Pons (tissue), 1 donor: ENCODE measurements at regions not wholly inside any gene's neighbourhood (a gene's known extent, or its start where the extent isn't known, plus 50 kb on each side); places are given as distances from the start of the nearest gene placed in this dataset.

Experiments
- DNase-seq: peaks from one replicate; pipeline ENCODE4 v3.0.0-alpha.2; 2016; ENCODE audit warnings: low spot score

DNA sequence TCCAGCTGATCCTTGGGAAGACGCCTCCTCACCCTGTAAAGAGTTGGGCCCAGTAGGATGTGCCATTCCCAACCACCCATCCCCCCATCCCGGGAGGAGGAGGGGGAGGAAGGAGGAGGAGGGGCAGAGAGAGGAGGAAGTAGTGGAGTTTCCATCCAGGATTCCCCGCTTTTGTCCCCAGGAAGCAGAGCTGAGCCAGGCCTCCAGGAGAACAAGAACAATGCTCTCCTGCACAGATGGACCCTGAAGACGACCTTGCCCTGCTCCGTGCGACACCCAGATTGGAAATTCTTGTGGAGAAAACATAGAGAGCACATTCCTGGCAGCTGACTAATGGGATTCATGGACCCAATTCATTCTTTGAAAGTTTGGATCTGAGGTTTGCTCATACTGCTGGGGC is 132.3 kb upstream of the CRY1 start:
- no peak for DNase-seq

DNA sequence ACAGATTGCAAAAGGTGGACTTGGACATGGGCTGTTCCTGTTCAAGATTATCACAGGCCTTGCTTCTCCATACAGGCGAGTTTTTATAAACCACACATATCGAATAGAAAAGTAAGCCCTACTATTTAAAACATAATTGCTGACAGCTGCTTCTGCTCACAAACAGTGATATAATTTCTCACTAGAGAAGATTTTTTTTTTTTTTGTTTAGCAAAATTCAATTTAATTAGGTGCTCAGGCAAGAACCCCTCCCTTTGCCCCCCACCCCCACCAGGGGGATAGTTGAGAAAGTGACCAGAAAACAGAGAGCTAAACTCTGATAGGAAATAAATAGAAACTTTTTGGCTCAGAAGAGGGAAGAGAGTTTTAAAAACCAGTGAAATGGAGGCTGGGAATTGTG is 132.8 kb upstream of the CRY1 start:
- DNase-seq = no peak

DNA sequence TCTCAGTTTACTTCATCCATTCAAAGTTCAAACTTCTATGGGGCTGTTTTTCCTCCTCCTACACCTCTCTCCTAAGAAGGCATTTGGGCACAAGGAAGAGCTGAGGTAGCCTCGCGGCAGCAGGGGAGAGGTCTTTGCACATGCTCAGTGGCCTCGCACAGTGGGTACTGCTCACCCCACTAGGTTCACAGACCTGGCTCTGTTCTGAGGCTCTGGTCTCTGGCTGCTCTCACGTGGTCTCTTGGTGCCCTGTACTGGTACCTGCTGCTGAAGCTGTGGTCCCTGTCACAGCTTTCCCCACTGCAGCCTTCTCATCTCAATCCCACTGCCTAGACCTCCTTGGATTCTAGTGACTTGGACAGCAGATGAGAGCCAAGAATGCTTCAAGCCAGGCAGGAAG is 134.7 kb upstream of the CRY1 start:
- no peak for DNase-seq

DNA sequence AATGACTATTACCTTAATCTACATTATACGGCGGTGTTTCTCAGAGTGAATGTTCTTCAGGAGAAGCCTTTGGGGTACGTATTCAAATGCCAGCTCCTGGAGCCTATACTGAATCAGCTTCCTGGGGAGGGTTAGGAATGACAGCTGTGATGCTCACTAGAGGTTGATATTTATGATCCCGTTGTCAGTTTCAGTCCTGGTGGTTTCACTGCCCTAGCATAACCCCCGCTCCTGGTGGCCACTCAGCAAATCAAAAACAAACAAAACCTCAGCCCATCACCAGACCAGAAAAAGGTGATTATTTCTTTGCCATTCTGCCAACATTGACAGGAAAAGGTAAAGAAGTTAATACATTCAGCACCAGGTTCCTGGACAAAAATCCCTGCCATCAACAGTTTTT is 136.5 kb upstream of the CRY1 start:
- no peak for DNase-seq

DNA sequence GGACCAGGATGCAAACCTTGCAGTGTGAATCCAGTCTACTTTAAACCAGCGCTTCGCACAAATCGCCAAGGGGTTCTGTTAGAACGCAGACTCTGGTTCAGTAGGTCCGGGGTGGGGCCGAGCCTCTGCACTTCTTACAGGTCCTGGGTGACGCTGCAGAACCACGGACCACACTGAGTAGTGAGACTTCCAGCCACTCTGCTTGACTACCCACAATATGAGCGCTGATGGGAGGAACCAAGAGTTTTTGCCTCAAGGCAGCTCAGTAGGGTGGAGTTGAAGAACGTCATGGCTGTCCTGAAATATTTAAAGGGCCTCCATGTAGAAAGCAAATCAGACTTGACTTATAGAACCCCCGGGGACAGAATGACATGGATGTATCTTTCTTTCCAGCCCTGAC is 138.0 kb upstream of the CRY1 start:
- DNase-seq = no peak

DNA sequence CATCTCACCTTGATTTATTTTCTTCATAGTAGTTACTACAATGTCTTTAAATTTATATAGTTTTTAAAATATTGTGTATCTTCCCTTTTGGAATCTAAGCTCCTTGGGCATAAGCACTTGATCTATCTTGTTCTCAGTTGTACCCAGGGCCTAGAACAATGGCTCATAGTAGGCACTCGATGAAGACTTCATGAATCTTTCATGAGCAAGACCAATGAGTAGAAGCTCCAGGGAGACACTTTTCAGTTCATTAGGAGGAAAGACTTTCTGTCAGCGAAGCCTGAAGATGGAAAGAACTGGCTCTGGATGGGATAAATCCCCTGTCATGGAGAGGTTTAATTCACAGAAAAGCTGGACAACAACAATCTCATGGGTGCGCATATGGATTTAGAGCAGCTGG is 140.2 kb upstream of the CRY1 start:
- DNase-seq = peak; percentile 7

DNA sequence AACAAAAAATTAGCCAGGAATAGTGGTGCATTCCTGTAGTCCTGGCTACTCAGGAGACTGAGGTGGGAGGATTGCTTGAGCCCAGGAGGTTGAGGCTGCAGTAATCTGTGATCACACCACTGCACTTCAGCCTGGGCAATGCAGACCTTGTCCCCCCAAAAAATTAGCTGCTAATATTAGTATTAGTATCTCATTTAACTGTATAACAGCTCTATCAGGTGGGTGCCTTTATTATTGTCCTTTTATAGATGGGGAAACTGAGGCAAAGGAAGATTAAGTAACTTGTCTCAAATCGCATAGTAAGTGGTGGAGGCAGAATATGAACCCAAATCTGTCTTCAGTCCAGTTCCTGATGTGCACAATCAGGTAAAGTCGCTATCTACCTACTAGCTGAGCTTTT is 142.3 kb upstream of the CRY1 start:
- DNase-seq = no peak

DNA sequence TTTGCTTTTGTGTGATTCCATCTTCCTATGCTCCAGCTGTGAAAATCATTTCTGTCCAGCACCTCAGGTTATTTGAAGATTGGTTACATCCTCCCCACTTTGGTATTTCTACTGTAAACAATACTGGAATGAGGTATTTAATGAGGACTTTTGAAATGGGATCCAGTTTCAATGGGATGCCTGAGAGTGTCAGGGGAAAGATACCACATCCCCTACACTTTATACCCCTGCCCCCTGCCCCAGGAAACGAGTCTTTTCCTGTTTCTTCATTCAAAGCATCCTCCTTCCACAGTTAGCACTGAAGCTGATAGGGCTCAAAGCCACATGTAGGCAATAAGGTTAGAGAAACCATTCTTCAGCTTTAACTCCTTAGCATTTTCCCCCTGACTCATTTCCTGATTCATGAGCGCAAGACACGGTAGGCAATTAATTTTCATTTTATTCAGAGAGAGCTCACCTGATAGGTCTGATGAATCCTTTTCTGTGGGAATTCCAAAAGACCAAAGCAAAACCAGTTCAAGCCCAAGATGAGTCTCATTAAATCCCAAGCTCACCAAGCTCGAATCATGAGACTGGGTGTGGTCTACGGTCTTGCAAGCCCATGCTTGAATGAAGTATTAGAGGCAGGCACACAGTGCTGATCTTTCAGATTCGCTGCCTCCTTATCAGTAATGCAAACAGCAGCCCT is 143.6 kb upstream of the CRY1 start:
- no peak for DNase-seq

DNA sequence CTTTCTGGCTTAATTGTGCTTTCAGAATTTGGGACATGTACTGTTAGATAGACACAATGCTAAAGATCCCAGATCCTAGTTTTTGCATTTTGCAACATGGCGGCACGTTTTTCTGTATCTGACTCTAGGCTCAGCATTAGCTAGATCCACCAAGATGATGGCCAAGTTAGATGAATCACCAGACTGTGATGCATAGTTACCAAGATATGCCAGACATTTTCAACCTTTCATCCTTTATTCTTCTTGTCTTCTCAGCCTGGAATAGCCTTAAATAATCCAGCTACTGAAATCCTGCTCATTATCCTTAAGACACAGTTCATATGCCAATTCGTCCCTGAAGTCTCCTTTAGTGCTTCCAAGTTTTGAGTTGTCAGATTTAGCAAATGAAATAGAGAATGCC is 144.9 kb upstream of the CRY1 start:
- DNase-seq = no peak

DNA sequence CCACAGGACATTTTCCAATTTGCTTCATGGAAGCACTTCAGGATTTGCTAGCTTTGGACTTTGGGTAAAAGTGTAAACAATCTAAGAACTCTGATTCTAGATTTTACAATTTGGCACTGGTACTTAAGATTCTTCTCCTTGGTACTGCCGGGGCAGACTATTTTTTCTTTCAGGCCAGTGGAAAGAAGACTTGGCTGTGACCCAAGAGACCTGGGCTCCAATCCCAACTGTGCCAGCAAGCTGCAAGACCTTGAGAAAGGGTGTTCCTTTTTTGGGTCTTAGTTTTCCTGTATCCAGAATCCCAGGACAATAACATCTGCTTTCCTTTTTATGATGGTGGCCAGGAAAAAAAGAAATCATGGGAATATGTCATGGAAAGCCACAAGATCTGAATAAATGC is 148.1 kb upstream of the CRY1 start:
- peak; percentile 36 for DNase-seq

DNA sequence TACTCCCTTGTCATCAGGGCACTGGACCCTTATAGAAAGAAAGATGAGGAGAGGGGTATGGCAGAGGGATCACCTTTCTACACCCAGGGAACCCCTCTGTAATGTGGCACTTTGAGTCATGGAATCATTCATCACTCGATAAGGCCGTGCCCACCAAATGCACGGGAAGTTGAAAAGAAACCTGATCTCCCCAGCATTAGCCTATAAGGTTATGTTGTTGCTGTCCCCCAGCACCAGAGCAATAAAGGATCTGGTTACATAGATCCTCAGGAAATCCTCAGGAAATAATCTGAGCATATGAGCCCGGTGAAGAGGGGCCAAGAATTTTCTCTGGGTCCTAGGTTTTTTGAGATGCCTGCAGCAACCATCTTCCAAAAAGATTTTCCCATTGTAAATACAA is 148.8 kb upstream of the CRY1 start:
- DNase-seq = no peak

DNA sequence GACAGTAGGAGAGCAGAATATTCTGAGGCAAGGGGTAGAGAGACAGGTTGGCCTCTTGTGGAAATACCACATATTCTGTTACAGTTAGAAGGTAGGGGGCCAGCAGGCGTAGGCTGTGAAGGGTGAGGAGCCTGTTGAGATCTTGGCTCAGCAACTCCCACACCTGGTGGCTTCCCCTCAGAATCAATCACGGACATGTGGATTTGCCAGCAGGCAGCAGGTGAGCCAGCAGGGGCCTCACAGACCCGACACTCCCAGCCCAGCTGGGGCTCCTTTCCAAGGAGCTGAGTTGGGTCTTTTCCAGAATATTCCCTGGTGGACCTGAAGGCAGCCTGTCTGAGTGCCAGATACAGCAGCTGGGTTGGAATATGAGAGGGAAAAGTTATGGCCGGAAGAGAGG is 150.0 kb upstream of the CRY1 start:
- peak; percentile 9 for DNase-seq

DNA sequence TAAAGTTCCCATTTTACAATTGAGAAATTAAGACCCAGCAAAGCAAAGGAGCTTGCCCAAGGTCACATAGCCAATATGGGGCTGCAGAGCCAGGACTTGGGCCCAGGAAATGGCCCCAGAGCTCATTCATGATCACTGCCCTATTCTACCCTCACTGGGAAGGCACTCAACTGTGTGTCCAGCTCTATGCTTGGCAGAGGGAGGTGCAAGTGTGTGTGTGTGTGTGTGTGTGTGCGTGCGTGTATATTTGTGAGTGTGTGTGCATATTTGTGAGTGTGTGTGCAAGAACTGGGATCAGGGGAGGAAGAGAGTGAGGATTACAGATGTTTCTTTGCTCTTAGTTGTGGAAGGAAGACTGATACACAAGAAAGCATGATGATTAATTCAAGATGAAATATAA is 151.2 kb upstream of the CRY1 start:
- no peak for DNase-seq

DNA sequence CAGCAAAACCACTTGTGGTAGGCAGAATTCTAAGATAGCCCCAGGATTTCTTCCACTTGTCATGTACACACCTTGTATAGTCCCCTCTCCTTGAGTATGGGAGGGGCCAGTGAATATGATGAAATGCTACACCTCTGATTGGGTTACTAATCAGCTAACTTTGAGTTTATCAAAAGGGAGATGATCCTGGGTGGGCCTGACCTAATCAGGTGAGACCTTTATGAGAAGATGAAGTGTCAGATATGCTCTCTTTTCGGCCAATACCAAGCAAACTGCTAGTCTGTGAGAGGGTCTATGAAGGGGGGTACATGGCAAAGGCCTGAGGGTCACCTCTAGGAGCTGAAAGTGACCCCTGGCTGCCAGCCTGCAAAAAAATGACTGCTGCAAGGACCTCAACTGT is 154.3 kb upstream of the CRY1 start:
- no peak for DNase-seq

DNA sequence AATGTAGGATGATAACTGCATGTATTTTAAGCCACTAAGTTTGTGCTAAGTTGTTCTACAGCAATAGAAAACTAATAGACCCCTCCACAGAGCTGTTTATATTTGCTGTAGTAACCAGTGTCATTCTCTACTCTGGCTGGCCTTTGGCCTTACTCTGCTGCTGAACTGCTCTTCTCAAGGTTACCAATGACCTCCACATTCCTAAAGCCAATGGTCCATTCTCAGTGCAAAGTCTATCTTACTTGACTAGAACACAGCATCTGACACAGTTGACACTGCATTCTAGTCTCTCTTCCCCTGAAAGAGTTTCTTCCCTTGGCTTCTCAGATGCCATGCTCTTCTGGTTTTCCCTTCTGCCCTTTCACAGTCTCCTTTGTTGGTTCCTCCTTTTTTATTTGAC is 154.8 kb upstream of the CRY1 start:
- no peak for DNase-seq

DNA sequence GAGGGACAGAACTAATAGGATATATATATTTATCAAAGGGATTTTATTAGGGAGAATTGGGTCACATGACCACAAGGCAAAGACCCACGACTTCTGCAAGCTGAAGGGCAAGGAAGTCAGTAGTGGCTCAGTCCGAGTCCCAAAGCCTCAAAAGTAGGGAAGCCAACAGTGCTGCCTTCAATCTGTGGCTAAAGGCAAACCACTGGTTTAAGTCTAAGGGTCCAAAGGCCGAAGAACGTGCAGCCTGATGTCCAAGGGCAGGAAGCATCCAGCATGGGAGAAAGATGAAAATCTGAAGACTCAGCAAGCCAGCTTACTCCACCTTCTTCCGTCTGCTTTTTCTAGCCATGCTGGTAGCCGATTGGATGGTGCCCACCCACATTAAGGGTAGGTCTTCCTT is 157.9 kb upstream of the CRY1 start:
- no peak for DNase-seq

DNA sequence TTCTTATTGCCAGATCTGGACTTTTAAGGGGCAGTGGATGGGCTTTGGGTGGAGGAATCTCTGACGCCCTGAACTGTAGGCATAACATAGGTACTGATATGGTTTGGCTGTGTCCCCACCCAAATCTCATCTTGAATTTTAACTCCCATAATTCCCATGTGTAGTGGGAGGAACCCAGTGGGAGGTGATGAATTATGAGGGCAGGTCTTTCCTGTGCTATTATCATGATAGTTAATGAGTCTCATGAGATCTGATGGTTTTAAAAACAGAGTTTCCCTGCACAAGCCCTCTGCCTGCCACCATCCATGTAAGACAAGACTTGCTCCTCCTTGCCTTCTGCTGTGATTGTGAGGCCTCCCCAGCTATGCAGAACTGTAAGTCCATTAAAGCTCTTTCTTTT is 160.0 kb upstream of the CRY1 start:
- DNase-seq = no peak

DNA sequence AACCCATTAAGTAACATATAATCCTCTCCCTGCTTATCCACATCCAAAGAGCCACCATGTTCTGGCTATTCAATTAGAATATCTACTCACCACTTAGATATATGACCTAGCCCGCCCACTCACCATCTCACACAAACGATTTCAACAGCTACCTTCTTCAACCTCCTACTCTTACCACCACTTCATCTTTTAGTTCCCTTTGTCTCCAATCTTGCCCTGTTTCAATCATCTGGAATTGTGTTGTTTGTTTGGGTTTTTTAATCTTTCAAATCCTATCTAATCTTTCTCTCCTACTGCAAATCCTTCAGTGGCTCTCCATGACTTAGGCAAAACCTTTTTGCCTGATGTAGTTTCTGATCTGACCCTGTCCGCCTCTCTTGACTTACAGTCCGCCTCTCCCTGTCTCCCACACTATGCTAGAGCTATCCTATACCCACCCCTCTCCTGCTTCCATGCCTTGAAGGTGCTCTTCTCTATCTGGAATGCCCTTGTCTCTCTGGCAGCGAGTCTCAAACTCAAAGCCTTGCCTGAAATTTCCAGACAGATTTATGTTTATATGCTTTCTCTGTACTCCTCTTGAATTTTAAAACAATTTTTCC is 161.0 kb upstream of the CRY1 start:
- DNase-seq = no peak

DNA sequence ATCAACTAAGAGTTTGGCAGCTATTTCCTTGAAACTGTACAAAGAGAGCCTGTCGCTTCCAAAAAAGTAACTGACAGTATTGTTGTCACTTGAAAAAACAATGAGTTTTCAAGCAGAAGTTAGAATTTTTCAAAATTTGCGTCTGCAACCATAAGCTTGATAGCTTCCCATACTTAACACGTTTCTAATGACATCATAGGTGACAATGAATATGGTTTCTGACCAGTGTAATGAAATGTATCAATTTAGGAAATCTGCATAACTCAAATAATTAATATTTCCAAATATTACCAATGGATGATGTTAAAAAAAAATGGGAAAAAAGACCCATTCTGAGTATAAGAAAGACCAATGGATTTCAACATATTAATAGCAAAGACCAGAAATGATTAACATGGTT is 165.4 kb upstream of the CRY1 start:
- DNase-seq = no peak

DNA sequence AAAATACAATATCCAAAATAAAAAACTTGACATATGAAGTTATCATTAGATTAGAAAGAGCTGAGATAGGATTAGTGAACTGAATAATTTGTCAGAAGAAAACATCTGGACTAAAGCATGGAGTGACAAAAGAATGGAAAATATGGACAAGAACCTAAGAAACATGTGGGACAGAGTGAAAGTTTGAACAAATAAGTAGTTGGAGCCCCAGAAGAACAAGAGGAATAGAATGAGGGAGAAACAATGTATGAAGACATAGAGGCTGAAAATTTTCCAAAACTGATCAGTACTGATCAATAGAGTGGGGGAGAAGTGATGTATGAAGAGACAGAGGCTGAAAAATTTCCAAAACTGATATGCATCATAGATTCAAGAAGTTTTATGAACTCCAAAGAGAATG is 170.6 kb upstream of the CRY1 start:
- no peak for DNase-seq

DNA sequence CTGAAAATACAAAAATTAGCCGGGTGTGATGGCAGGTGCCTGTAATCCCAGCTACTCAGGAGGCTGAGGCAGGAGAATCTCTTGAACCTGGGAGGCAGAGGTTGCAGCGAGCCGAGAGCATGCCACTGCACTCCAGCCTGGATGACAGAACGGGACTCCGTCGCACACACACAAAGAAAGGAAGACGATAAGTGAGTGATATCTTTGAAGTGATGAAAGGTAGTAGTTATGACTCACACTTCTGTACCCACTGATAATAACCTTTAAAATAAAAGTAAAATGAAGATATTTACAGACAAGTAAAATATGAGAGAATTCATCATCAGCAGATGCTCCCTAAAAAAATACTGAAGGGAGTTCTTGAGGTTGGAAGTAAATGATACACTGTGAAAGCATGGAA is 171.3 kb upstream of the CRY1 start:
- no peak for DNase-seq

DNA sequence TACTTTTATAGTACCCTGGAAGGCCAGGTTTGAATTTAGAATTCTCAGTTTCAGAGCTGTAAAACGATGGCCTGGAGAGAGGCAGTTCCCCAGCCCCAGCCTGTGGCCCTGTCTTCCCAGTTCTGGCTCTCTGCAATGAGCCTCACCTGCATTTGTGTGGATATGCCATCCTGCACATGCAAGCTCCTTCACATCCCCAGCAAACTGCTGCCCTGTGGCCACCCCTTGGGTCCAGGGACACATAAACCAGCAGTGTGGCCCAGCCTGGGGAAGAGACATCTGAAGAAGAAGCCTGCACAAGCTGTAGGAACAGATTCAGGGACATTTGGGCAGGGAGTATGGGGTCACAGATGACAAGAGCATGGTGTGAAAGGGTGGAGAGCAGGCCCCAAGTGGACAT is 174.3 kb upstream of the CRY1 start:
- no peak for DNase-seq

DNA sequence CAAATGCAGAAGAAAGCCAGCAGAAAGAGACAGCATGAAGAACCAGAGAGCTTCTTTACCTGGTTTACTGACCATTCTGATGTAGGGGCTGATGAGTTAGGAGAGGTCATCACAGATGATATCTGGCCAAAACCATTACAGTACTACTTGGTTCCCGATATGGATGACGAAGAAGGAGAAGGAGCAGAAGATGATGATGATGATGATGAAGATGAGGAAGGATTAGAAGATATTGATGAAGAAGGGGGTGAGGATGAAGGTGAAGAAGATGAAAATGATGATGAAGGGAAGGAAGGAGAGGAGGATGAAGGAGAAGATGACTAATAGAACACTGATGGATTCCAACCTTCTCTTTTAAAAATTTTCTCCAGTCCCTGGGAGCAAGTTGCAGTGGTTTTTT is 178.2 kb upstream of the CRY1 start:
- DNase-seq = no peak

DNA sequence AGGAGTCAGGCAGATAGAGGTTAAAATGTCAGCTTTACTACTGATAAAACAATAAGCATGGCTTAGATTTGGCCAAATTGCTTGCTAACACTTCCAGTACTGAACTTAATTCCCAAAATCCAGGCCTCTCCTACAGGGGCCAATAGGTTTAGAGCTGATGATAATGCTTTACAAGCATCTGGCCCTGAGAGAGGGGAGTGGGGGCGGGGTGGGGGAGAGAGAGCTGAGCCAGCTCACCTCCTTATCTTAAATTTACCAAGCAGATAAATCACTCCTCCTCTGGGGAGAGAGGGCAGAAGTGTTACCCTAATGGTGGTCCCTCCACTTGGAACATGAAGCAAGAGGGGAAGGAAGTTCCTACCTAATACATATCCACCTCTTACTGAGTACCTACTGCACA is 182.2 kb upstream of the CRY1 start:
- DNase-seq = no peak

DNA sequence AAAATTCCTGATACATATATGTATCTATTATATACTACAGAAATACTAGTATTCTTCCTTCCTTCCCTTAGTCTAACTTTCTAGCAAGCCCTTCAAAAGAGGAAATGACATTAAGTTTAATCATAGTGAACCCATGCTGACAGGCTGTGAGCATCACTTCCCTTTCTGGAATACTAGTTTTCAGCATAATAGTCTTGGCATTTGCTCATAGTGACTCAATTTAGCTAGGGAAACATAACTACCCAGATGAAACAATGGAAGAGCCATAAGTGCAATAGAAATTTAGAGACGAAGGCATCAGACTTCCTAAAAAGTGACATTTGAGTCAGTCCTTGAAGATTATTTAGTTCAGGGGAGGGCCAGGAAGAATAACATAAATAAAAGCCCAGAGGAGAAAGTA is 184.5 kb upstream of the CRY1 start:
- DNase-seq = peak; percentile 46
